Activated T-cell treated with anti-CD3 and anti-CD28 coated beads for 48 hours (primary cell): ENCODE measurements at regions not wholly inside any gene's neighbourhood (a gene's known extent, or its start where the extent isn't known, plus 50 kb on each side); places are given as distances from the start of the nearest gene placed in this dataset.

ENCODE experiments used
- DNase-seq: peaks from one replicate; pipeline ENCODE4 v3.0.0-alpha.2; 2020; ENCODE audit warnings: low read depth

- no peak for DNase-seq
Observed at GRCh38 chr9:118954857-118955256, 414.4 kb downstream of the BRINP1 start.

DNA sequence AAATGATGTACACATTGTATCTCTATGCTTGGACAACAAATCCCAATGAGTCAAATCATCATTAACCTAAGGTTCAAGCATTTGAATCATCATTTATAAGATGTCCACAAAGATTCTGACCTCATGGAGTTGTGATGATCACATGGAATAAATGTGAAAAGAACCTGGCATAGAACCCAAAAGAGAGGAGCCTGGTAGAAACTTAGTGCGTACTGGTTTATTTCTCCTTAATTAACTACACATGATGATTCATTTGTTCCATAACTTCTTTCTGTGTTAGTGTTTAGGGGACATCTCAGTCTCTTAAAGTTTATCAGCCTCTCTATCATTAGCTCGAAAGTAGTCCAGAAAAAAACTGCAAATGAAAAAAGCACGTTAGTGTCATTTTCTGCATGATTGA, 411.6 kb downstream of the BRINP1 start:
- DNase-seq = no peak

- no peak for DNase-seq
Observed at GRCh38 chr9:118959366-118959765, 409.9 kb downstream of the BRINP1 start.

- DNase-seq = no peak
Observed at GRCh38 chr9:118961857-118962256, 407.4 kb downstream of the BRINP1 start.

GRCh38 chr9:118962426-118962825, 406.8 kb downstream of the BRINP1 start:
- no peak for DNase-seq

- DNase-seq = no peak
Observed at GRCh38 chr9:118963674-118964073, 405.6 kb downstream of the BRINP1 start.

GRCh38 chr9:118967901-118968300, 401.3 kb downstream of the BRINP1 start:
- no peak for DNase-seq

DNA sequence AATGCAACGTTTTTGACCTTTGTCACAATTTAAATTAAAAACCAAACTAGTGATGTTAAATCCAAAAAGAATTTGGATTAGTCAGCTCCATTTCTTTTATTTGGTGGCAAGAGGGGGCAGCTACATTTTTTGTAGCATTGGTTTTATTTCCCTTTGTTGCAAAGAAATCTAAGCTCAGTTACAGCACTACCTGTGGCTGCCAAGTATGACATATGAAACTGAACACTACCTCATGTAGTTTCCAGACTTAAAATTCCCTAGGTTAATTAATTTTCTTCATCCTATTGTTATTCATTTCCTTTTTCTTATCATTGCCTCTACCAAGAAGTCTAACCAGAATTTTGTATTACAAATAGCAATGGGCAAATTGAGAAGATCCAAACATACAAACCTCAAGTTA, 393.5 kb downstream of the BRINP1 start:
- DNase-seq = no peak

- DNase-seq = no peak
Observed at GRCh38 chr9:118976160-118976559, 393.1 kb downstream of the BRINP1 start.

- no peak for DNase-seq
Observed at GRCh38 chr9:118984607-118985006, 384.6 kb downstream of the BRINP1 start.

DNA sequence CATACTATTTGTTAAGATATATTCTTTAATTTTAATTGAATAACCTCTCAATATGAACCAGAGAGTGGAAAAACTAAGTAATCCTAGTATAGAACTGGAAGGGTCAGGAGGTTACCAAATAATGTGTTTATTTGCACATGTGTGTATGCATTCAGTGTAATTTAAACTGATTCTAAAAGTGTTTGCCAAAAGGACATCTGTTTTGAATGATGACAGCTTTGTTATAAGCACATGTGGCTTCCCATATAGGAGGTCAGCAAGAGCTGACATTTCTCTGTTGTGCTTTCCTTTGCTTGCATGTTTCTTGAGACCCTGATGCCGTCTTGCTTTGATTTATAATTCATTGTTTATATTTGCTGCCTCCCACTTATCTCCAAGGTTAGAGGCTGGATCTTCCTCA, 383.4 kb downstream of the BRINP1 start:
- no peak for DNase-seq

DNA sequence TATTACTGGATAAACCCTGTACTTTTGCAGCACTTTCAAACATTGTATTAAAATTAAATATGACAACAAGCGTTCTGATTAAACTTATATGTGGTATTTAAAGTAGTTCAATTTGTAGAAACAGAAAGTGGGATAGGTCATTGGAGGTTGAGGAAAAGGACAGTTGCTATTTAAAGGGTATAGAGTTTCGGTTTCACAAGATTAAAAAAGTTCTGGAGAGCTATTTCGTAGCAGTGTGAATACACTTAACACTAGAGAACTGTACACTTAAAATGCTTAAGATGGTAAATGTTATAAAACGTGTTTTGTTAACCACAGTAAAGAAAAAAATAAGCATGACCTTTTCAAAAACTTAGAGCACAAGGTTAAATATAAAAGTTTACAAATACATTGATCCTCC, 382.1 kb downstream of the BRINP1 start:
- no peak for DNase-seq

DNA sequence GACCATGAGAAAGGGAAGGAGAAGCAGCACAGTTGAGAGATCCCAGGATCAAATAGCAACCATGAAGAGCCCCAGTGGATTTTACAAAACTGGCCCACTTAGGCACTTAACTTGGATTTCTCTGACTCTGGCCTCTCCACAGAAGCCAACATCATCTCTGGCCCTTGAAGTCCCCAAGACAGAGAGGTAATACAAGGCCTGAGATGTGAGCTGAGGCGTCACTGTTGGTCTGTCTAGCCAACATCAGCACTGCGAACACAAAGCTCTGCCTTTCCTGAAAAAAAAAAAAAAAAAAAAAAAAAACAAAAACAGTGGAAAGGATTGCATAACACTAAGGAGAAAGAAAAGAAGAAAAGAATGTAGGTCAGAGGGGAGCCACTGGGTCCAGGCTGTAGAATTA, 378.3 kb downstream of the BRINP1 start:
- DNase-seq = no peak

GRCh38 chr9:118991366-118992285, 377.6 kb downstream of the BRINP1 start:
- DNase-seq = no peak

- no peak for DNase-seq
Observed at GRCh38 chr9:118992813-118993794, 376.1 kb downstream of the BRINP1 start.

- no peak for DNase-seq
Observed at GRCh38 chr9:118993965-118994364, 375.3 kb downstream of the BRINP1 start.

- no peak for DNase-seq
Observed at GRCh38 chr9:119002491-119002890, 366.7 kb downstream of the BRINP1 start.

DNA sequence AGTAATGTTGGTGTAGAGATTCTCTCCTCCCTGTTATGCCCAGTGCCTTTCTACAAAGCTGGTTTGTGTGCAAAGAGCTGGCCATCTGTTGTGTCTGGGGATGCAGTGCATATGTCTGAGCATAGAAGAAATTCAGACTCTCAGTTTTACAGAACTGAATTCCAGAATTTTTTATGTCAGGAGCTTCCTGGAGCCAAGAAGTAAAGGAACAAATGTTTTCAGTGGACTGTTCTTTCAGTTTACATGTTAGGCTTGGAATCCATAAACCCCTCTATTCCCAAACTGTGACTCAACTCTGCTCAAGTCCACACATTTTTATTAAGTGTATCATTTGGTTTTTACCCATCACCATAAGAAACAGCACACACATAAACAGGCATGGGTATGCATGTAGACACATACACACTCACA, 366.0 kb downstream of the BRINP1 start:
- DNase-seq = no peak

- no peak for DNase-seq
Observed at GRCh38 chr9:119003882-119004617, 365.2 kb downstream of the BRINP1 start.

- DNase-seq = no peak
Observed at GRCh38 chr9:119004618-119004990, 364.6 kb downstream of the BRINP1 start.

DNA sequence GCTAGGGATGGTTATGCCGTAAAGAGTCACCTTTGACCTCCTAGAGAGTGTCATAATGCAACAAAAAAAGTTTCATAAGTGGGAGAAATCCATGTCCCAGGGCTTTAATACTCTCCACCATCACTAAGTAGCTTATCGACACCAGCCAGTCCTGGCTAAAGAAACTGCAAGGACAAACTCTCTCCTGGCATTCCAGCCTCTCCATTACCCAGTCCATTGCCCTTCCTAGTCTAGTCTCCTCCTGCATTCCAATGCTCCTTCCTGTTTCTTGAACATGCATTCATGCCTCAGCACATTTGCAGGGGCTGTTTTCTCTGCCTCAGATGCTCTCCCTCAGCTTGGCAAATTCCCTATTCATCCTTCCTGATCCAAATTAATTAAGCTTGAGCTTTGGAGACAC, 364.1 kb downstream of the BRINP1 start:
- DNase-seq = no peak

DNA sequence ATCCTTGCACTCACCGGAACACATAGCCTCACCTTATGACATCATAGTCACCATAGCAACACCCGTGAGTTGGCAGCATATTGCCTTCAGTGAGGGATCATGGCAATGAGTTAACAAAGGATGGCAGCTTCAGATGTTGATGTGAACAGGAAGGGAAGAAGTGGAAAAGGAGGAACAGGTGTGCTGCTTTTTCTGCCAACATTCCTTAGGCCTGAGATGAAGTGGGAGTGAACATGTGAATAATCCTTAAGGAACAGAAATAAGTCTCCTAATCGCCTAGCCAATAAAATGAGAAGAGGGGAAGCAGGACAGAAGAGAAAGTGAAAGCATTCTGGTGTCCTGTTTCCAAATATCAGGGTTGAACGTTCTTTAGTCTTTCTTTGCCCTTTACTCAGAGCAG, 360.0 kb downstream of the BRINP1 start:
- no peak for DNase-seq
